Left colon (tissue), 2 donors: ENCODE measurements at regions not wholly inside any gene's neighbourhood (a gene's known extent, or its start where the extent isn't known, plus 50 kb on each side); places are given as distances from the start of the nearest gene placed in this dataset.
"Not testable (repeated sequence)": the region's sequence is repeated elsewhere in the genome, so short reads cannot be mapped to it uniquely, and the experiment has no call there.

Source experiments
- ATAC-seq: fragments of 200-7000 bp; cut with Tn5 transposase; one replicate; pipeline ENCODE4 v1.9.1; 2020; ENCODE audit warnings: mild to moderate bottlenecking, moderate library complexity
- DNase-seq, 2 donors: peaks; one replicate each; pipeline ENCODE4 v3.0.0-alpha.2; 2020
- intact Hi-C, 2 donors: fragments of 100-400 bp; cut with DNase I in 1 of 2; cut with micrococcal nuclease in 1 of 2; formaldehyde crosslinking; loops; one replicate each; pipeline versions ENCODE4 v1.11.2 to v1.14.0; 2022; cut with DNase I, micrococcal nuclease
- donor health status: DM: no; HTN: no; CAD: no.
- donor health status: DM: yes; HTN: yes; CAD: no.

- intact Hi-C loops, DNase-seq, ATAC-seq: not testable (repeated sequence)
Measured at GRCh38 chr1:2959881-2960280, 61.4 kb upstream of the ACTRT2 start.

- no peak for ATAC-seq
- DNase-seq = no peak
- intact Hi-C loops = no loop called here
Measured at GRCh38 chr1:2961081-2961480, 60.2 kb upstream of the ACTRT2 start.

- intact Hi-C loops = no loop called here
- ATAC-seq = no peak
- no peak for DNase-seq
Measured at GRCh38 chr1:2961661-2962060, 59.6 kb upstream of the ACTRT2 start.

GRCh38 chr1:2962061-2962460, 59.2 kb upstream of the ACTRT2 start:
- no peak for DNase-seq
- ATAC-seq = no peak
- intact Hi-C loops = no loop called here

- no peak for DNase-seq
- intact Hi-C loops = no loop called here
- ATAC-seq = no peak
Measured at GRCh38 chr1:2962541-2962940, 58.7 kb upstream of the ACTRT2 start.

- DNase-seq (no peak), ATAC-seq (no peak)
- intact Hi-C loops = no loop called here
Measured at GRCh38 chr1:2962946-2963345, 58.3 kb upstream of the ACTRT2 start.

GRCh38 chr1:2965676-2966075, 55.6 kb upstream of the ACTRT2 start:
- DNase-seq (no peak), ATAC-seq (no peak)
- intact Hi-C loops = no loop called here

GRCh38 chr1:2966449-2967328, 54.6 kb upstream of the ACTRT2 start:
- intact Hi-C loops = no loop called here
- DNase-seq = no peak

GRCh38 chr1:2967329-2967725, 53.9 kb upstream of the ACTRT2 start:
- intact Hi-C loops = no loop called here
- no peak for ATAC-seq
- no peak for DNase-seq

More at GRCh38 chr1:2966449-2967328, 54.6 kb upstream of the ACTRT2 start:
- ATAC-seq = no peak

- no peak for ATAC-seq
- intact Hi-C loops = no loop called here
- no peak for DNase-seq
Measured at GRCh38 chr1:2967881-2968280, 53.4 kb upstream of the ACTRT2 start.

GRCh38 chr1:2968471-2968881, 52.8 kb upstream of the ACTRT2 start:
- DNase-seq (no peak), ATAC-seq (peak; percentile 59)
- intact Hi-C loops = no loop called here

GRCh38 chr1:2969011-2969844, 52.0 kb upstream of the ACTRT2 start:
- no peak for ATAC-seq
- DNase-seq = no peak
- intact Hi-C loops = no loop called here

GRCh38 chr1:2969845-2970291, 51.4 kb upstream of the ACTRT2 start:
- DNase-seq (no peak), ATAC-seq (no peak)
- intact Hi-C loops = no loop called here

GRCh38 chr1:2970311-2971071, 50.8 kb upstream of the ACTRT2 start:
- ATAC-seq (no peak), DNase-seq (peak in 1 of 2 donors; percentile 14)
- intact Hi-C loops = no loop called here

GRCh38 chr1:2971101-2971501, 50.2 kb upstream of the ACTRT2 start:
- no peak for ATAC-seq
- intact Hi-C loops = no loop called here
- DNase-seq = peak in 1 of 2 donors; percentile 7
